ENCODE measurements at regions not wholly inside any gene's neighbourhood (a gene's known extent, or its start where the extent isn't known, plus 50 kb on each side); places are given as distances from the start of the nearest gene placed in this dataset.

DNA sequence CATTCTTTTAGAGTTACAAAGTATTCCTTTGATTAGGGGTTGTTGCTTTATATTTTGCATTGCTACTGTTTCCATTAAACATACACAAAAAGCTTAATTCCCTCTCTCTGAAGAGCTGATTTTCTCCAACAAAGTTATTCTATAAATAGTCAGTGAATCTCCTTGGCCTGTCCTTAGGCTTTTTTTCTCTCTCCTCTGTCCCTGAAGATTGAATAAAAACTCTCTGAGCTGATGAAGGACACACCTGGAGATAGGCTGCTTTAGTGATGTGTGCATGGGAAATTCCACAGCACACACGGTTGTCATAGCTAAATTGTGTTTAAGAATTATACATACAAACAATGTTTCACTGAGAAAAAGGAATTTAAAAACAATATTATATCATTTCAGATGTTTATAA lies 90.5 kb upstream of the TMEM106B start:
- H3K79me2 ChIP-seq (ENCODE audit: low read length) = no peaks in the 10 kb centered on the region
- DNase-seq = no peak
- no peak for TF ChIP-seq EZH2 (optimal IDR thresholded peaks at IDR 0.05; ENCODE audit: low read depth, low read length)
- TF ChIP-seq EZH2phosphoT487 (IDR thresholded peaks at IDR 0.05; ENCODE audit: low read length) = no peak
- TF ChIP-seq, protein P1, sequence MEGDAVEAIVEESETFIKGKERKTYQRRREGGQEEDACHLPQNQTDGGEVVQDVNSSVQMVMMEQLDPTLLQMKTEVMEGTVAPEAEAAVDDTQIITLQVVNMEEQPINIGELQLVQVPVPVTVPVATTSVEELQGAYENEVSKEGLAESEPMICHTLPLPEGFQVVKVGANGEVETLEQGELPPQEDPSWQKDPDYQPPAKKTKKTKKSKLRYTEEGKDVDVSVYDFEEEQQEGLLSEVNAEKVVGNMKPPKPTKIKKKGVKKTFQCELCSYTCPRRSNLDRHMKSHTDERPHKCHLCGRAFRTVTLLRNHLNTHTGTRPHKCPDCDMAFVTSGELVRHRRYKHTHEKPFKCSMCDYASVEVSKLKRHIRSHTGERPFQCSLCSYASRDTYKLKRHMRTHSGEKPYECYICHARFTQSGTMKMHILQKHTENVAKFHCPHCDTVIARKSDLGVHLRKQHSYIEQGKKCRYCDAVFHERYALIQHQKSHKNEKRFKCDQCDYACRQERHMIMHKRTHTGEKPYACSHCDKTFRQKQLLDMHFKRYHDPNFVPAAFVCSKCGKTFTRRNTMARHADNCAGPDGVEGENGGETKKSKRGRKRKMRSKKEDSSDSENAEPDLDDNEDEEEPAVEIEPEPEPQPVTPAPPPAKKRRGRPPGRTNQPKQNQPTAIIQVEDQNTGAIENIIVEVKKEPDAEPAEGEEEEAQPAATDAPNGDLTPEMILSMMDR (IDR thresholded peaks at IDR 0.05; ENCODE audit: low read length) = no peak
- H3K4me1 ChIP-seq (ENCODE audit: low read length) = no peaks in the 10 kb centered on the region
- H3K36me3 ChIP-seq (replicated peaks; ENCODE audit: insufficient read depth, low read length) = no peaks in the 10 kb centered on the region
- H3K9me3 ChIP-seq (replicated peaks; ENCODE audit: insufficient read depth, low read length) = no peaks in the 10 kb centered on the region
- H2AFZ ChIP-seq (ENCODE audit: low read length) = no peak overlapping the region
- H3K27me3 ChIP-seq (replicated peaks; ENCODE audit: insufficient read depth, low read length) = no peaks in the 10 kb centered on the region
- H4K20me1 ChIP-seq (ENCODE audit: insufficient read depth, low read length) = no peaks in the 10 kb centered on the region
- H3K4me2 ChIP-seq (ENCODE audit: low read depth, low read length) = no peak overlapping the region
- no peaks in the 10 kb centered on the region for H3K9me2 ChIP-seq (replicated peaks; ENCODE audit: insufficient read depth, low read length)
- H3K9ac ChIP-seq (ENCODE audit: low read length) = no peak overlapping the region
- no peaks in the 10 kb centered on the region for H3F3A ChIP-seq (ENCODE audit: insufficient read depth, low read length)
- H3K27ac ChIP-seq (ENCODE audit: low read length) = no peak overlapping the region
- no peak overlapping the region for H3K4me3 ChIP-seq (ENCODE audit: low read length)

DNA sequence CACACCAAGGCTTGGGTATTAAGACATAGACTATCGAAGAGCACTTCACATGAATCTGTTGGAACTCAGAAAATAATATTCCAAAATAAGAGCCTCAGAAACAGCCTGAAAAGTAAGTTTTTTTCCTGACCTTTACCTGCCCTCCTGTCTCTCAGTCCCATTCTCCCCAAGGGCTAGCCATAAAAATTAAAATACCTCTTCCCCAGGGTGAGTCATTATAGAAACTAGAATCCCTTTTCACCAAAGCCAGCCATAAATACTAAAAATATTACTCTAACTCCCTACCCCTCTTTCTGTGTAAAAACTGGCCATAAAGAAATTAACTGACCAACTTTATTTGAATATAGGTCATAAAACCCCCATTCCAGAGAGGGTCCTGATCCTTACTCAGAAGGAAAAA lies 87.9 kb upstream of the TMEM106B start:
- H3K4me1 ChIP-seq (ENCODE audit: low read length) = no peaks in the 10 kb centered on the region
- TF ChIP-seq EZH2phosphoT487 (IDR thresholded peaks at IDR 0.05; ENCODE audit: low read length) = no peak
- TF ChIP-seq EZH2 (optimal IDR thresholded peaks at IDR 0.05; ENCODE audit: low read depth, low read length) = no peak
- TF ChIP-seq, protein P1 (IDR thresholded peaks at IDR 0.05; ENCODE audit: low read length) = no peak
- H3K27ac ChIP-seq (ENCODE audit: low read length) = no peak overlapping the region
- H3K4me3 ChIP-seq (ENCODE audit: low read length) = no peak overlapping the region
- H3F3A ChIP-seq (ENCODE audit: insufficient read depth, low read length) = no peaks in the 10 kb centered on the region
- no peak overlapping the region for H3K9ac ChIP-seq (ENCODE audit: low read length)
- no peaks in the 10 kb centered on the region; the same call in 1 of the 2 replicates for H4K20me1 ChIP-seq (ENCODE audit: insufficient read depth, low read length)
- no peaks in the 10 kb centered on the region for H3K79me2 ChIP-seq (ENCODE audit: low read length)
- H3K4me2 ChIP-seq (ENCODE audit: low read depth, low read length) = no peak overlapping the region
- no peaks in the 10 kb centered on the region for H3K36me3 ChIP-seq (replicated peaks; ENCODE audit: insufficient read depth, low read length)
- H2AFZ ChIP-seq (ENCODE audit: low read length) = no peak overlapping the region
- no peaks in the 10 kb centered on the region for H3K27me3 ChIP-seq (replicated peaks; ENCODE audit: insufficient read depth, low read length)
- no peak for DNase-seq
- H3K9me3 ChIP-seq (replicated peaks; ENCODE audit: insufficient read depth, low read length) = no peaks in the 10 kb centered on the region
- no peaks in the 10 kb centered on the region for H3K9me2 ChIP-seq (replicated peaks; ENCODE audit: insufficient read depth, low read length)

DNA sequence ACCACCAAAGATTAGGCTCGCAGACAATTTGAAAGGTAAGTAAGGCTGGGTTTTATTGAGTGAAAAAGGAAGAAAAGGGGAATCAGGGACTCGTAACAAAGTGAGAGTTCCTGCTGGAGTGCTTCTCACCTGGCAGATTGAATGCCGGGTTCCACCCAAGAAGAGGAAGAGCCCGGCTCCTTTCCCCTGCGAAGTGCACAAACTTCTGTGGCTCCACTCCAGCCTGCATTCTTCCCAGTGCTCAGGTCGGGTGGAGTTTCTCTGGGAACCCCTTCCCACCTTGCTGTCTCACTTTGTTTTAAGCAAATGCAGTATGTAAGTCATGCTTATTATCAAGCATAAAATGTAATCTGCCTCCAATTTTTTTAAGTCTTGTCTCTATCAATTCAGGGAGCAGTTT lies 87.1 kb upstream of the TMEM106B start:
- Histone ChIP-seq H3F3A (ENCODE audit: insufficient read depth, low read length) (no peaks in the 10 kb centered on the region), H3K4me3 (ENCODE audit: low read length) (no peak overlapping the region), H4K20me1 (ENCODE audit: insufficient read depth, low read length) (no peaks in the 10 kb centered on the region; the same call in 1 of the 2 replicates), H3K4me1 (ENCODE audit: low read length) (no peaks in the 10 kb centered on the region), H3K4me2 (ENCODE audit: low read depth, low read length) (no peak overlapping the region), H3K9ac (ENCODE audit: low read length) (no peak overlapping the region), H2AFZ (ENCODE audit: low read length) (no peak overlapping the region), H3K9me3 (replicated peaks; ENCODE audit: insufficient read depth, low read length) (no peaks in the 10 kb centered on the region), H3K27ac (ENCODE audit: low read length) (no peak overlapping the region), H3K79me2 (ENCODE audit: low read length) (no peaks in the 10 kb centered on the region), H3K9me2 (replicated peaks; ENCODE audit: insufficient read depth, low read length) (no peaks in the 10 kb centered on the region), H3K27me3 (replicated peaks; ENCODE audit: insufficient read depth, low read length) (no peaks in the 10 kb centered on the region), H3K36me3 (replicated peaks; ENCODE audit: insufficient read depth, low read length) (no peaks in the 10 kb centered on the region)
- TF ChIP-seq EZH2 (optimal IDR thresholded peaks at IDR 0.05; ENCODE audit: low read depth, low read length) (no peak), EZH2phosphoT487 (IDR thresholded peaks at IDR 0.05; ENCODE audit: low read length) (no peak)
- TF ChIP-seq, protein P1 (IDR thresholded peaks at IDR 0.05; ENCODE audit: low read length) = no peak
- DNase-seq = no peak

Data from MM.1S (cell line).